ENCODE measurements at regions not wholly inside any gene's neighbourhood (a gene's known extent, or its start where the extent isn't known, plus 50 kb on each side); places are given as distances from the start of the nearest gene placed in this dataset.

GRCh38 chr13:59527500-59527899 is 636.2 kb downstream of the DIAPH3 start:
- no peak for DNase-seq

DNA sequence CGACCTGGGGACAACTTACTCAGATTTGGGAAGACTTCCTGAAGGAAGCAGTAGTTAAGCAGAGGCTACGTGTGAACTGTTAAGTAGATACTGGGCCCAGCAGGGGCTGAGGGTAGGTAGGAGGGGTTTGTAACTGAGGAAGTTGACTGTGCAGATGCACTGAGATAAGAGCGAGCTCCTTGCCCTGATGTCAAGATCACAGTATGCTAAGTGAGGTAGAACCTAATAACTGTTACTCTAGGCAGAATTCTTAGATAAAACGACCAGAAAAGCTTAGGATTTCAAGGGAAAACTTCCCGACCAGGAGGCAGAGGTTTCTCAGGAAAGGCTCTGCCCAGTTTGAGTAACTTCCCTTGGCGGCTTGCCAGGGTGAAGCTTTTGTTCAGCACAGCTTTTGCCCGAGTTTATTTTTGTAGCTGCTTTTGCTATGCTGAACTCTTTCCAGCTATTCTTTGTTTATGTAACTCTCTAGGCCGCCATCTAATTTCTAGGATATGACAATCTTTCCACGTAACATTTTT is 632.1 kb downstream of the DIAPH3 start:
- no peak for DNase-seq

- DNase-seq, result no peak
These were observed 631.3 kb downstream of the DIAPH3 start for GRCh38 chr13:59532405-59532804.

DNA sequence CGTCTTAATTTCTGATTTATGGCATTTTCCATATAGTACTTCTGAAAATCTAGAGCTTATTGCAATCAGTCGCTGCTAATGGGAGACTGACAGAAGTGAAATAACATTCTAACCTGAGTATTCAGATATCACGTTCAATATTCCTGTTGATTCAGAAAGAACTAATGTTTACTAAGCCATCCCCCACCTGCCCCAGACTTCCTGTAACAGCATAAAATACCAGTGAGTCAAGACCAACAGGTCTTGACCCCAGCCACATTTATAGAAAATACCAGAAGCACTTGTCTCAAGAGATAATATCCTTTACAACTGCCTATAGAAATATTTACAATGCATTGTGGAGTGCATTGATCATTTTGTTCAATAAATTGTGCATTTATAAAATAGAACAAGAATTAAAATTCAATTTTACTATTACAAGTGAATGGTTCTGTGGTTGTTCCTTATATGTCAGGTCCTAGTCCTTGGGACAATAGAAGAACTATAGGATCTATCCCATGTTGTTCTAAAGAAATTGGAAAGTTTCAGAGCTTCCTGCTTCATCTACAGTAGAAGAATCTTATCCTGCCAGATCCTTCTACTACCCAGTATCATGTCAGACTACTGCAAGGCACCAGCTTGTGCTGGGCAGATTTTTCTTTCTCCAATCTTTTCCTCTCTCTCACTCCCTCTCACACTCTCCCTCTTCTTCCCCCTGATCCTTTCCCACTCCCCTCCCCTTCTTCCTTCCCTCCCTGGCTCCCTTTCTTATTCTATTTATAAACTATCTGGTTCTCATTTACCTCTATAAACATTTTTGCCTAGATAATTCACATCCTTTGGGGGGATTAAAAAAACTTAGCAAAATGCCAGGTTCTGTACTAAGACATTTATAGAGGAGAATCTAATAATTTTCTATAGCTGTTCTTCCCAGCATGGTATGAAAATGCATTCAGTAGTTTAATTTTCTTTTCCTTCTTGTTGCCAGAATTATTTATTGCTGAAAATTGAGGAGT is 629.9 kb downstream of the DIAPH3 start:
- no peak for DNase-seq

DNA sequence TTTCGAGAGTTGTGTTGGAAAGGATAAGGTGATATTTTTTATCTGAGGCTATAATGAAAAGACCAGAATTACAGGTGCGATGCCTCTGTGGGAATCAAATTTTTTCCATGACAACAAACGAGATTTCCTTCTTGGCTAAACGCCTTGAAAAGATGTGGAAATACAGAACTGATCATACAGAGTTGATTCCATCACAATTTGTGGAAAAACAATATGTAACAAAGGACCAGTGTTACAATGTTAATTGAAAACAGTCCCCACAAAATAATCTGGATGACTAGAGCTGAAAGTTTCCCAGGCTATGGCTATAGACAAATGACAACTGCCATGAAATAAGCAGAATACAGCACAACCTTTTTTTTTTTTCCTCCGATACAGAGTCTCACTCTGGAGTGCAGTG is 628.9 kb downstream of the DIAPH3 start:
- DNase-seq, result no peak

DNA sequence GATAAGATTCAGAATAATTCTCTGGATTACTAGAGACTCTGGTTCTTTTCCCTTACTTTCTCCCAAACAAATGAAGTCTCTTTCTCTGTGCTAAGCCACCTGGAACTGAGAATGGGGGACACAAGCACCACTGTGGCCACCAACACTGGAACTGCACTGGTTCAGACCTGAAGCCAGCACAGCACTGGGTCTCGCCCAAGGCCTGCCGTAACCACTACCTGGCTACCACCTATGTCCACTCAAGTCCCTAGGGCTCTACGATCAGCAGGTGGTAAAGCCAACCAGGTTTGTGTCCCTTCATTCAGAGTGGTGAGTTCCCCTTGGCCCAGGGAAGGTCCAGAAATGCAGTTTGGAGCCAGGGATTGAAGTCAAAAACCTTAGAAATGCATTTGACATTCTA is 626.2 kb downstream of the DIAPH3 start:
- DNase-seq, result no peak

- no peak for DNase-seq
These were observed 625.2 kb downstream of the DIAPH3 start for GRCh38 chr13:59538512-59538911.

DNA sequence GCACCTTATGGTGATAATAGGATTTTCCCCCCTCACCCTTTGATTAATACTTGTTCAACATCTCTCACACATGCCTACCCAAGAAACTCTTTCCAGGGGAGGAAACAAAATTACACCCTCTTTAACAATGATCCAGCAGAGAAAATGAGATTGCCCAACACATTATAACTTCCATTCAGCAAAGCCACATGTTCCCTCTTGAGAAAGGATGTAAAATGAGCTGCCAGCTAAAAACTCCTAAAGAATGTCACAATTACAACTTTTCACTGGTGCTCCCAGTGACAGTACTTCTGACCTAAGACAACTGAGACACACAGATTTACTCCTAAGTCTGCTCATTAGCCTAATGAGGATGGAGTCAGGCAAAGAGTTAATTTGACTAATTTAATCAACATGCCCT is 621.4 kb downstream of the DIAPH3 start:
- DNase-seq, result no peak

DNA sequence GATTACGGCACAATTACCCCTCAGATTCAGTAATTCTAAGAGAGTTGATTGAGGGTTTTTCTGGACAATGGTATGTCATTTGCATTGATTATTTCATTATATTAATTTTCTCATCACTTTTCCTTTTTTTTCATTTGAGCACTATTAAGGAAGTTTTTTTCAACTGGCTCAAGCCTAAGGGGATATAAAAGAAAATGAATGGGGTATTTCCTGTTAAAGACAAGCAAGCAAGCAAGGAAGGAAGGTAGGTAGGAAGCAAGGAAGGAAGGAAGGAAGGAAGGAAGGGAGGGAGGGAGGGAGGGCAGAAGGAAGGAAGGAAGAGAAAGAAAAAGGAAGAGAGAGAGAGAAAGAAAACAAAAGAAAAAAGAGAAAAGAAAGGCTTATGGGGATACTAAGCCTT is 620.3 kb downstream of the DIAPH3 start:
- no peak for DNase-seq

DNA sequence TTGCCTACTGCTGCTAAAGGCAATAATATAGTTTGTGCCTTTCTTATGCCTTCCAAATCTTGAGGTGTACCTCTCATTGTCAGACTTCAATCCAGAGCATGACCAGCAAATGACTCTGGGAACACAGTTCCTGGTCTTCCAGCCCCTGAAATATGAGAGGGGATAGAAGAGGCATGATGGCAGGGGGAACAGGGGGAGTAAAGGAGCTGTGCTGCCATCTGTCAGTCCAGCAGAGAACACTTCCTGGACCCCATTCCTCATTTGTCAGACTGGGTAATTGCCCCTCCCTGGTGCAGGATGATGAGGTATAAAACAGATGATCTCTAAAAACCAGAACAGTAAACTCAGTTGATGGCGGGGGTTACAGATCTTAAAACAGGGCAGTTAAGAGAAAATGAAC is 618.7 kb downstream of the DIAPH3 start:
- DNase-seq, result no peak

DNA sequence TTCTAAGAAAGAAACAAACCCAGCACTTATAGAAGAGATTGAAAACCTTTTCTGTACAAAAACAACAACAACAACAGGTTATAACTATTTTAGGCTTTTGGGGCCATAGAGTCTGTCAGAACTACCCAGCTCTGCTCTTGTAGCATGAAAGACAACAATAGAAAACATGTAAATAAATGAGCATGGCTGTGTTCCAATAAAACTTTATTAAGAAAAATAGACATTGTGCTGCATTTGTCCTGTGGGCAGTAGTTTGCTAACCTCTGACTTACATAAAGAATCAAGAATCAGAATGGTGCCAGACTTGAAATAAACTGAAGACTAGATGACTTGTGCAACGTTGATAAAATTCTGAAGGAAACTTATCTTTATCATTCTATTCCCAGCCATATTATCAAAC is 617.5 kb downstream of the DIAPH3 start:
- DNase-seq, result no peak

GRCh38 chr13:59547950-59548349 is 615.8 kb downstream of the DIAPH3 start:
- no peak for DNase-seq

- no peak for DNase-seq
These were observed 600.8 kb downstream of the DIAPH3 start for GRCh38 chr13:59562924-59563323.

GRCh38 chr13:59566561-59566960 is 597.2 kb downstream of the DIAPH3 start:
- DNase-seq, result no peak

GRCh38 chr13:59568306-59568705 is 595.4 kb downstream of the DIAPH3 start:
- no peak for DNase-seq

GRCh38 chr13:59570204-59570603 is 593.5 kb downstream of the DIAPH3 start:
- DNase-seq, result no peak

DNA sequence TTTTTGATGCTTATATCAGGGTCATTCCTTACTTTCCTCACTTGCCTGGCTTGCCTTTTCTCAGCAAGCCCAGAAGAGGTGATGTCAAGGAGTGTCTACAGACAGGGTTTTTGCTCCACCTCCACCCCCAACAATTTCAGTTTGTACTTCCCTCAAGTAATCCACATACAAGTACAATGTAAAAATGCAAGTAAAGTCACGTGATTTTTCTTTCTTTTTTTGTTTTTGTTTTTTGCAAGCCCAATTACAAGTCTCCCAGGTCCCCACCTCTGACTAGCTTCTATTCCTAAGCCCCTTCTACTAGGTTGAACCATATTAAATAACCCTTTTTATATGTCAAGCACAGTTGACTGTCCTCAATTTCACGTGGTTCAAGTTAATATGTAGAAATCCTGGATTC is 579.6 kb downstream of the DIAPH3 start:
- DNase-seq, result no peak

- no peak for DNase-seq
These were observed 578.7 kb downstream of the DIAPH3 start for GRCh38 chr13:59584761-59585670.

GRCh38 chr13:59587030-59587429 is 576.7 kb downstream of the DIAPH3 start:
- no peak for DNase-seq

GRCh38 chr13:59587971-59588716 is 575.6 kb downstream of the DIAPH3 start:
- DNase-seq, result no peak

- DNase-seq, result no peak
These were observed 575.0 kb downstream of the DIAPH3 start for GRCh38 chr13:59588717-59589067.

- no peak for DNase-seq
These were observed 561.7 kb downstream of the DIAPH3 start for GRCh38 chr13:59601993-59602392.

DNA sequence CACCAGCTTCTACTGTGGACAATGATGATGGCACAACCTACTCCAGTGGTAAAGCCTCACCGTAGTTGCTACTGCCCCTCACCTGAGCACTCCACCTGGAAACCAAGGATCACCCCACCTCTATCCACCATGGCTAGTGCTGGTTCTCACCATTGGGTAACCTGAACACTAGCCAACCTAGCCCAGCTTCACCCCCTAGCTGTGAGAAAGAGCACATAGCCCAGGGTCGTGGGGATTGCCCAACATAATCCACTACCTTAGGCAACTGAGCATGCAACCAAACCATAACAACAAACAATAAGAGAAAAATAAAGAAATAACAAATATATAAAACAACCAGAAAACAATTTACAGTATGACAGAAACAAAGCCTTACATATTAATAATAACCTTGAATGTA is 560.1 kb downstream of the DIAPH3 start:
- DNase-seq, result no peak

Measured in NCI-H2029 treated with DMSO at 0.1 percent for 48 hours (cell line).